ENCODE measurements at regions not wholly inside any gene's neighbourhood (a gene's known extent, or its start where the extent isn't known, plus 50 kb on each side); places are given as distances from the start of the nearest gene placed in this dataset.
A peak's percentile ranks its signal among the peaks of the same experiment; 100 is the strongest.

DNA sequence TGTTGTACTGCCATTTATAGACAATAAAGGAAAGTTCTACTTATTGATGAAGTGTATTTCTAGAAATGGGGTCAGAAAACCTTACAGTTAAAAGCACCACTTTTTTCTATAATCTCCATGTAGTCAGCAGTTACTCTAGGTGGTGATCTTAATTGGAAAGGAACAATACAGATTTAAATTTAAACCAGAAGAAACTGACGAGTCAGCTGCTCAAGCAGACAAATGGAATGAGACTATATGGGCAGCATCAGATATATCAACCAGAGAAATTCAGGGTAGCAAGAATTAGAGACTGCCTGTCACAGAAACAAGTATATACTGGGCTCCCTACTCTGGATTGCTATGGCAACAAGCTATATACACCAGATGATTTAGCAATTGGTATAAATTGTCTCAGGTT is 99.6 kb upstream of the SCG2 start:
- DNase-seq (ENCODE audit: low read depth): no peak
- no peak for TF ChIP-seq CTCF (IDR thresholded peaks at IDR 0.05; ENCODE audit: insufficient read depth, low read depth, low read length)
- no peak overlapping the region for H3K4me3 ChIP-seq (ENCODE audit: low read depth, low read length)

DNA sequence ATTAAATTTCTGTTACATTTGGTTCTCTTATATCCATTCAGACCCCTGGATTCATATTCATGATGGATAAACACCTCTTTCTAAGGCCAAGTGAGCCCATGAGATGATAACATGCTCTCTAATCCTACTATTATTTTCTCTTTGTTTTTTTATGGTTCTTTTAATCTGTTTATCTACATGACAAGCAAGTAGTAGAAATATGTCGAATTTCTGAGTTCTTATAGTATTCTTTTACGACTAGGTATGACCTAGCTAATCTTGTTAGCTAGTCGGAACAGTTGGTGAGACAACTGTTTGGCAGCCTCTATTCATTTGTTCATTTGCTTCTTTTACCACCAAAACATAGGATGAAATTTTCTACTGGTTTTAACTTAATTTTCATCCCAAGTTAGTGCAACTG is 98.1 kb upstream of the SCG2 start:
- DNase-seq (ENCODE audit: low read depth): no peak
- TF ChIP-seq CTCF (IDR thresholded peaks at IDR 0.05; ENCODE audit: insufficient read depth, low read depth, low read length): no peak
- H3K4me3 ChIP-seq (ENCODE audit: low read depth, low read length): no peak overlapping the region

DNA sequence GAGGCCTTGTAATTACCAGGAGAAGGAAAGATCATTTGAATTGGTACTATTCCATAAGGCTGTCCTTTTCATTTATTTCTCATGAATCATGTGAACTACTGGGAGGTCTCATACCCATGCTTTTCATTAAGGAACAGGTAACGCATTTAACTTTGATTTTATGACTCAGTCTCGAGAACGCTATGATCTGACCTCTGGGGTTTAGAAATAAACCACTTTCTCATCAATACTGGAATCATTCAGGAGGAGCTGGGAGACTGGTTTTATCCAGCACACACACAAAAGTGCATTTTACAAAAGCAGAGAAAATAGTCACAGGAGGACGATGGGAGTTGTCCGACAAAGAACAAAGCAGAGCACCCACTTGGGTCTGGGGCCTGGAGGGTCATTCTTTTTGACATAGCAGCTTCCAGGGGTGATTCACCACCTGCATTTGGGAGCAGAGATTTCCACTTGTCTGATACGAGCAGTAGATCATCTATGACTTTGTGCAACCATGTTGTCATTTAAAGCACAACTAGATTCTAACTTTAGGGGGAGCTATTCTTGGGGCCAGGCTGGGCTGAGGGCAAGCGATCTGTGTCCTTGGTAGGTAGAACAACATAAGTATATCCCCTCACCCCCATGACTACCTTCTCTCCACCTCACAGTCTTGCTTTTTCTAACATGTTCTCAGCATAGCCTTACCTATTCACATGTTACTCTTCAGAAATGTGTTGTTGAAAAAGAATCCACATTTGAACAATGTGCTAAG is 95.9 kb upstream of the SCG2 start:
- DNase-seq (ENCODE audit: low read depth): no peak
- no peak overlapping the region for H3K4me3 ChIP-seq (ENCODE audit: low read depth, low read length)
- TF ChIP-seq CTCF (IDR thresholded peaks at IDR 0.05; ENCODE audit: insufficient read depth, low read depth, low read length): no peak

- H3K4me3 ChIP-seq (ENCODE audit: low read depth, low read length): no peak overlapping the region
- peak; percentile 6 for DNase-seq (ENCODE audit: low read depth)
- no peak for TF ChIP-seq CTCF (IDR thresholded peaks at IDR 0.05; ENCODE audit: insufficient read depth, low read depth, low read length)
These were observed 95.2 kb upstream of the SCG2 start for GRCh38 chr2:223697316-223697891.

- no peak for DNase-seq (ENCODE audit: low read depth)
- no peak for TF ChIP-seq CTCF (IDR thresholded peaks at IDR 0.05; ENCODE audit: insufficient read depth, low read depth, low read length)
- H3K4me3 ChIP-seq (ENCODE audit: low read depth, low read length): no peak overlapping the region
These were observed 94.6 kb upstream of the SCG2 start for GRCh38 chr2:223696719-223697118.

GRCh38 chr2:223692191-223692947 is 90.2 kb upstream of the SCG2 start:
- peak; percentile 82 for TF ChIP-seq CTCF (IDR thresholded peaks at IDR 0.05; ENCODE audit: insufficient read depth, low read depth, low read length)
- H3K4me3 ChIP-seq (ENCODE audit: low read depth, low read length): no peak overlapping the region
- DNase-seq (ENCODE audit: low read depth): peak; percentile 67
